GM12865 (cell line): ENCODE measurements at regions not wholly inside any gene's neighbourhood (a gene's known extent, or its start where the extent isn't known, plus 50 kb on each side); places are given as distances from the start of the nearest gene placed in this dataset.
"Not testable (repeated sequence)": the region's sequence is repeated elsewhere in the genome, so short reads cannot be mapped to it uniquely, and the experiment has no call there.

ENCODE experiments used
- DNase-seq: peaks from one replicate; pipeline ENCODE4 v3.0.0; 2010; ENCODE audit warnings: low read depth
- H3K4me3 ChIP-seq: 2 replicates; pipeline ENCODE4 v1.5.1; 2011; ENCODE audit warnings: mild to moderate bottlenecking, low read depth, low read length, control low read depth
- TF ChIP-seq, protein P1 (sequence below): IDR thresholded peaks from 2 replicates; pipeline ENCODE4 v1.5.1; 2011; ENCODE audit warnings: low read length, control low read depth, low read depth, inconsistent platforms; ENCODE audit not compliant: insufficient read depth; ENCODE audit errors: missing control alignments

DNA sequence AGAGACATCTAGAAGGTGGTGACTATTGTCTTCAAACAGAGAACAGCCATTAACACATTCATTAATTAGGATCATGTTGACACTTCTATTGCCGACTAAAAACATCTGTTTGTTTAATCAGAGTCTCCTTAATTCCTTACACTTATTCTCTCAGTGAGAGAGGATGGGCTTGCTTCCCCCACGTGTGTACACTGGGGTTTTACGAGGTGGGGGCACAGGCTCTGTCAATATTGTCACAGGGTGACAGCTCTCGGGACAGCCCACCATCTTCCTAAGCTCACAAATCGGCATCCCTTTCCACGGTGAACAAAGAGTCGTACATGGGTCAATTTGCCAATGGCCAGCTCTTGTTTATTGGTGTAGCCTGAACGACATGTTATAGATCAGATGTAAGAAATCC lies 413.2 kb downstream of the MIAT start:
- DNase-seq = no peak
- H3K4me3 ChIP-seq = no peak overlapping the region
- TF ChIP-seq, protein P1, sequence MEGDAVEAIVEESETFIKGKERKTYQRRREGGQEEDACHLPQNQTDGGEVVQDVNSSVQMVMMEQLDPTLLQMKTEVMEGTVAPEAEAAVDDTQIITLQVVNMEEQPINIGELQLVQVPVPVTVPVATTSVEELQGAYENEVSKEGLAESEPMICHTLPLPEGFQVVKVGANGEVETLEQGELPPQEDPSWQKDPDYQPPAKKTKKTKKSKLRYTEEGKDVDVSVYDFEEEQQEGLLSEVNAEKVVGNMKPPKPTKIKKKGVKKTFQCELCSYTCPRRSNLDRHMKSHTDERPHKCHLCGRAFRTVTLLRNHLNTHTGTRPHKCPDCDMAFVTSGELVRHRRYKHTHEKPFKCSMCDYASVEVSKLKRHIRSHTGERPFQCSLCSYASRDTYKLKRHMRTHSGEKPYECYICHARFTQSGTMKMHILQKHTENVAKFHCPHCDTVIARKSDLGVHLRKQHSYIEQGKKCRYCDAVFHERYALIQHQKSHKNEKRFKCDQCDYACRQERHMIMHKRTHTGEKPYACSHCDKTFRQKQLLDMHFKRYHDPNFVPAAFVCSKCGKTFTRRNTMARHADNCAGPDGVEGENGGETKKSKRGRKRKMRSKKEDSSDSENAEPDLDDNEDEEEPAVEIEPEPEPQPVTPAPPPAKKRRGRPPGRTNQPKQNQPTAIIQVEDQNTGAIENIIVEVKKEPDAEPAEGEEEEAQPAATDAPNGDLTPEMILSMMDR = no peak

DNA sequence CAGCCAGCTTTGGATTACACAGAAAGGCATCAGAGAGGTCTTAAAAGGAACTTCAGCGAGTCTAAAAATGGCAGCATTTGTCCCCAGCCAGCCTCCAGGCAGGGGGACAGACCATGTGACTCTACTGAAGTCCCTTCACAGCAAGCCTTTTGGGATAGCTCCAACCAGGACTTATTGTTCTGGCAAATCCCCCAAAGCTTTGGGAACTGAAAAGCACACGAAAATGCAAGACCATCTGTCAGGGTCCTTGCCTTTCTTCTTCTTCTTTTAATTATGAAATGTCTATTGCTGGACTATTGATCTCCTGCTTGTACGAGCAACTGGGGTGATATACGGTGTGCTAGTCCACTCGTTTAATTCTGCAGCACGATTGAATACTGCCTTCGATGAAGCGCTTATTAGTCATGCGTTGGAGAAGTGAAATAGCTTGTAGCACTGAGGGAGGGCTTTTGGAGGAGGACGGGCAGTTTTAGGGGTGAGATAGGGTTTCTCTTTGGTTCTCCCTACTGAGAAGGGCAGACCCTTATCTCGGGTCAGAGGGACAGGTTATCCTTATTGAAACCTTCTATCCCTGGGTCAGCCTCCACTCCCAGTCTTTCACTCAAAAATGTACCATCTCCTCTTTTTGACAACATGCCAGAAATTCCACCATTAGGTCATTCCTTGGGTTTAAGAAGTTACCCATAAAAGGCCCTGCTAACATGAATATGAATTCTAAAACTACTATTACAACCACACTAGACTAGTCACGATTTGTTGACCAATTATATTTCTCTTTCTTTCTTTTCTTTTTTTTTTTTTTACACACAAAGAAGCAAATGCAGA lies 416.4 kb downstream of the MIAT start:
- DNase-seq = no peak
- TF ChIP-seq, protein P1 = no peak
- H3K4me3 ChIP-seq = no peak overlapping the region

DNA sequence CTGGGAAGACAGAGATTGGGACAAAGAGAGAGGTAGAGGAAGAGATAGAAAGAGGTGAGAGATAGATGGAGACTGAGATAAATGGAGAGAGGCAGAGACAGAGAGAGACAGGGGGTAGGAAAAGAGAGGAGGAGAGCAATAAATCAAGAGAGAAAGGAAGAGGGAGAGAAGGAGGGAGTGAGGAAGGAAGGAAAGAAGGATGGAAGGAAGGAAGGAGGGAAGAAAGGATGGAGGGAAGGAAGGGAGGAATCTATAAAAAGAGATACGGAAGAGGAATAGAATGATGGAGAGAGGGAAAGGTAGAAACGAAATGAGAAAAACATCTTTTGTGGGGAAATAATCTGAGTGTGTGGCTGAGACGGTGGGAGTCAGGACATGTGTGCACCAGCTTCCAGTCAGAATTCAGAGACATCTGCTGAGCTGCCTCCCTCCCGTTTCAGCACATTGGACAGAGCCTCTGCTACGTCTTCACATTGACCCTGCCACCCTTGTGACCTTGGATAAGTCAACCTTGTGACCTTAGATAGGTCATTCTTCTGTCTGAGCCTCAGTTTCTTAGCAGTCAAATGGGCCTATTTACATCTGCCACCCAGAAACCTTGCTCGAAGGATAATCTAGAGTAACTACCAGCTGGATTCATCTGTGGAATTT lies 417.8 kb downstream of the MIAT start:
- H3K4me3 ChIP-seq = no peak overlapping the region
- peak; percentile 4 for DNase-seq
- TF ChIP-seq, protein P1 = no peak

DNA sequence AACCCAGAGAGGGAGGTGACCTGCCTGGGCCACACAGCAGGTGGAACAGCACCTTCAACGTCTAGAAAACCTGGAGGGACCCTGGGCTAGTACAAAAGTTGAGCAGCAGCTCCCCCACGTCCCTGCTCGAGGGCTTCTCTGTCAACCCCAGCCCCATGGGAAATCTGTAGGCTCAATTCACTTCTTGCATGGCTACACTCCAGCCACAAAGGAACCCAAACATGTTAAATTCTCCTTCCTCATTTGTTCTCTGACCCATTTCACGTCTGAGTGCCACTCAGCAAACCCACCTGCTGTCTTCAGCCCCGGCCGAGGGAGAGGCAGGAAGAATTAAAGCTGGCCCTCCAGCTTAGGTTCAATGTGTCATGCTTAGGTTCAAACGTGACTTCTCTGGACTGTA lies 418.5 kb downstream of the MIAT start:
- TF ChIP-seq, protein P1 = no peak
- no peak for DNase-seq
- no peak overlapping the region for H3K4me3 ChIP-seq

DNA sequence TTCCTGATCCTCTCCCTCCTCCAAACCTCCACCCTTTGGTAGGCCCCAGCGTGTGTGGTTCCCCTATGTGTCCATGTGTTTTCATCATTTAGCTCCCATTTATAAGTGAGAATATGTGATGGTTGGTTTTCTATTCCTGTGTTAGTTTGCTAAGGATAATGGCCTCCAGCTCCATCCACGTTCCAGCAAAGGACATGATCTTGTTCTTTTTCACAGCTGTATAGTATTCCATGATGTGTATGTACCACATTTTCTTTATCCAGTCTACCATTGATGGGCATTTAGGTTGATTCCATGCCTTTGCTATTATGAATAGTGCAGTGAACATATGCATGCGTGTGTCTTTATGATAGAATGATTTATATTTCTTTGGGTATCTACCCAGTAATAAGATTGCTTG lies 420.7 kb downstream of the MIAT start:
- not testable (repeated sequence) for H3K4me3 ChIP-seq, DNase-seq

DNA sequence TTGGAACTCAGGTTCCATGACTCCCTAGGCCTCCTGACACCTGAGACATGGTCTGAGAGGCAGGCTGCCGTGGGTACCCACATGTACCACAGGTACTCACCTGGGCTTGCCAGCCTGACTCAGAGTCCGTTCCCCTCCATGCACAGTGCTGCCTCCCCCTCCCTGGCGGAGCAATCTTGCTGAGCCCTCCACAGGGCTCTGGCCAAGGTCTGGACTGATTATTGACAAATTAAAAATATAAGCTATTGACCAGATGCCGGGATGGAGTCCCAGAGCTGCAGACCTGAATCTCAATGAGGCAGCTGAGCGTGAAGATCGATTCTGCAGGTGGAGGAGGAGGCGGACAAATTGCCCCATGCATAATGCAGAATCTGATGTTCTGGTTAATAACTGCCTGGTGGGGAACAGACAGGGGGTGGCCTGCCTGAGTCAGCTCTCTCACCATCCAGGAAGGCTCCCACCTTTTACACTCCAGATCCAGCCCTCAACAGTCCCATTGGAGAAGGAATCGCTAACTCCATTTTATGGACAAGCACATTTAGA lies 422.7 kb downstream of the MIAT start:
- no peak for DNase-seq
- H3K4me3 ChIP-seq = no peak overlapping the region
- TF ChIP-seq, protein P1 = no peak

DNA sequence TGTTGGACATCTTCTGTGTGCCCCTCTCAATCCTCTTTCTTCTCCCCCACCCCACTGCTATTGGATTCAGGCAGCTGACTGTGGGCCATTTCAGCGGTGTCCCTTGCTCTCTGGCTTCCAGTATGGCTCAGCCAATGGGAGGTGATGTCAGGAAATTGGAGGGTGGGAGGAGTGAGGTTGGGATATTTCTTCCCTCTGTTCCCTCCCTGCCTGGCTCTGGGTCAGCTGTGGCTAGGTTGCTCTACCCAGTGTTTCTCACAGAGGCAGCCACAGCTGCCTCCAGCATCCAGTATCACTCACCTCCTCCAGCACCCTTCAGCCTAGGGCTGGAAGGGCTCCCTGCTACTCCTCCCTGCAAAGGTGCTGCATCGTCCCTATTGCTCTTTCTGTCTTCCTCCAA lies 423.5 kb downstream of the MIAT start:
- H3K4me3 ChIP-seq = no peak overlapping the region
- no peak for DNase-seq
- TF ChIP-seq, protein P1 = no peak
